ENCODE measurements at regions not wholly inside any gene's neighbourhood (a gene's known extent, or its start where the extent isn't known, plus 50 kb on each side); places are given as distances from the start of the nearest gene placed in this dataset.
"Not testable (repeated sequence)": the region's sequence is repeated elsewhere in the genome, so short reads cannot be mapped to it uniquely, and the experiment has no call there.

- DNase-seq (ENCODE audit: low spot score): not testable (repeated sequence)
Measured at GRCh38 chr10:28896791-28897409, 219.6 kb downstream of the BAMBI start.

GRCh38 chr10:28897617-28898464, 220.5 kb downstream of the BAMBI start:
- DNase-seq (ENCODE audit: low spot score): no peak

GRCh38 chr10:28902215-28902614, 224.9 kb downstream of the BAMBI start:
- DNase-seq (ENCODE audit: low spot score): no peak

GRCh38 chr10:28903063-28903462, 225.7 kb downstream of the BAMBI start:
- DNase-seq (ENCODE audit: low spot score): no peak

GRCh38 chr10:28903736-28904135, 226.4 kb downstream of the BAMBI start:
- no peak for DNase-seq (ENCODE audit: low spot score)

GRCh38 chr10:28905371-28905770, 228.1 kb downstream of the BAMBI start:
- DNase-seq (ENCODE audit: low spot score): no peak

- no peak for DNase-seq (ENCODE audit: low spot score)
Measured at GRCh38 chr10:28906011-28906411, 228.7 kb downstream of the BAMBI start.

GRCh38 chr10:28906415-28906814, 229.1 kb downstream of the BAMBI start:
- no peak for DNase-seq (ENCODE audit: low spot score)

- DNase-seq (ENCODE audit: low spot score): no peak
Measured at GRCh38 chr10:28906934-28907333, 229.6 kb downstream of the BAMBI start.

GRCh38 chr10:28909875-28910274, 232.6 kb downstream of the BAMBI start:
- no peak for DNase-seq (ENCODE audit: low spot score)

- DNase-seq (ENCODE audit: low spot score): no peak
Measured at GRCh38 chr10:28910956-28911355, 233.6 kb downstream of the BAMBI start.

- not testable (repeated sequence) for DNase-seq (ENCODE audit: low spot score)
Measured at GRCh38 chr10:28911511-28911910, 234.2 kb downstream of the BAMBI start.

- DNase-seq (ENCODE audit: low spot score): no peak
Measured at GRCh38 chr10:28912017-28912783, 234.9 kb downstream of the BAMBI start.

GRCh38 chr10:28913436-28914237, 236.3 kb downstream of the BAMBI start:
- DNase-seq (ENCODE audit: low spot score): no peak

- DNase-seq (ENCODE audit: low spot score): no peak
Measured at GRCh38 chr10:28914701-28915100, 237.4 kb downstream of the BAMBI start.

GRCh38 chr10:28915989-28916588, 238.8 kb downstream of the BAMBI start:
- no peak for DNase-seq (ENCODE audit: low spot score)

- DNase-seq (ENCODE audit: low spot score): no peak
Measured at GRCh38 chr10:28920091-28920490, 242.8 kb downstream of the BAMBI start.

- DNase-seq (ENCODE audit: low spot score): no peak
Measured at GRCh38 chr10:28922127-28922526, 244.8 kb downstream of the BAMBI start.

GRCh38 chr10:28922861-28923260, 245.5 kb downstream of the BAMBI start:
- DNase-seq (ENCODE audit: low spot score): no peak

GRCh38 chr10:28924717-28925116, 247.4 kb downstream of the BAMBI start:
- DNase-seq (ENCODE audit: low spot score): no peak

- DNase-seq (ENCODE audit: low spot score): no peak
Measured at GRCh38 chr10:28925121-28925663, 247.9 kb downstream of the BAMBI start.

Data from germinal center (tissue), 1 donor.